ENCODE measurements at regions not wholly inside any gene's neighbourhood (a gene's known extent, or its start where the extent isn't known, plus 50 kb on each side); places are given as distances from the start of the nearest gene placed in this dataset.
A peak's percentile ranks its signal among the peaks of the same experiment; 100 is the strongest.

DNA sequence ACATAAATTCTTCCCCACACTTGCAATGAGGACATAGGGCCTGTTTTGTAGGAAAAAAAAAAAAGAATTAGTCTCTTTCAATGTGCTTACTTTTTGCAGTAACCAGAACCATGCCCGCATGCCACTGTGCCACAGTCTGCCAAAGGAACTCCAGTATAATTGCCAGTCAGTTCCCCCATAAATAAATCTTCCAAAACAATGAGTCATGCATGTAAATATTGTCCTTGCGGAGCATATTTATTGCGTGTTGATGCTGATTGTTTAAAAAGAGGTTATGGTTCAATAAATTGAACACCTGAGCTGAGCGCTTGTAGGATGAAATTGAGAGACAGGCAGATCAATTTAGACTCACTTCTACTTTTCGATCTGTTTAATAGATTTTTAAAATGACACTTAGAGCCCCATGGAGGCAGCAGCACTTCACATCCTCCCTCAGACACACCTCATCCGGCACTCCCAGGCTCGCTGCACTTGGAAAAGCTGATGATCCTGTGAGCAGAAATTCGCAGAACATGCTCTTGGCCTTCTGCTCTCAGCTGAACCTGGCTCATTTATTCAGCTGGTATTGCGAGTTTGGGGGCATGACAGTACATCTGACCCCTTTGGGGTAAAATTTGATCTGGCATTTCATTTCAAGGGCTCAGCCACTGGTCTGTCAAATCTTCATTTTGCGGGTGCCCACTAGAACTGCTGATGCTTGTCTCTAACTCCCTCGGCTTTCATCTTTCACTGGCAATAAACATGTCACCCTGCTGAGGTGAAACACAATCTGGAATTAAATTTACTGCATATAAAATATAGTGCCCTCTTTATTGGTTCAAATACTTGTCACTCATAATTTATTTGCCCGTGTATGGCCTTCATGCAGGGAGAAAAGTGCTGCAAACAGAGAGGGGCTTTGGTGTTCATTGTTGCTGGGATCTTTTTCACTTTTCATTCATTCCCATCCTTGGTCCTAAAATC, 371.1 kb upstream of the POU3F2 start:
- no peak for DNase-seq (ENCODE audit: low spot score)

DNA sequence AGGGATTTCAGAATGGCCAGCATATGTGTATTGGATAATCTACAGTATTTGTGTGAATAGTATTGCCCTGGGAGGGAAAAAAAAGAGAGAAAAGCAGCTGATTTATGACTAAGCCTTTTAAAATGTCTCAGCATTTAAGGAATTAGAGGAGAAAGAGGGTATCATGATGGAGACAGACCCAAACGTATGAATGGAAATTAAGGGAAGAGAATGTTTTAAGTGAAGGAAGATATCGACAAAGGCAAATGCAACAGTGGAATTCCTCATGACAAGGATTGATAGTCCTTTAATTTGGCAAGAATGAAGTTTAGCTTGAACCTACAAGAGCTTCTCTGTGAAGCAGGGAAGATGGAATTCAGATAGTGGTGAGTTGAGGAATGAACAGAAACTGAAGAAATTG, 367.3 kb upstream of the POU3F2 start:
- DNase-seq (ENCODE audit: low spot score), result no peak

GRCh38 chr6:98467902-98468301, 366.5 kb upstream of the POU3F2 start:
- DNase-seq (ENCODE audit: low spot score), result no peak

DNA sequence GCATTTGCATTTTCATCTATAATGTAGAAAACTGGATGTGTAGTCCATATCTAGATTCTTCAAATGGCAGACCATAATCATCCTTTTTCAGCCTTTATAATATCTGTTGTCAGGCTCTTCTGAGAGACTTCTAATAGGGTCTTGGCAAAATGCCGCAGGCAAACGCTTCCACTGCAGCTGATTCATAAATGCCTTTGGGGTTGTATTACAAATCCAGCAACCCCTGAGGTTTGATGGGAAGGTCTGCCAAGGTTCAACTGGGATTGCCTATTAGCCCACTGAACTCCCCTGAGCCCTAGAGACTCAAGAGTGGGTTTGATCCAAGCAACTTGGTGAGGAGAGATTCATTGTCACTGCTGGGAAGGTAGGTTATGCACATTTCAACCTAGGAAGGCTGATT, 365.2 kb upstream of the POU3F2 start:
- no peak for DNase-seq (ENCODE audit: low spot score)

DNA sequence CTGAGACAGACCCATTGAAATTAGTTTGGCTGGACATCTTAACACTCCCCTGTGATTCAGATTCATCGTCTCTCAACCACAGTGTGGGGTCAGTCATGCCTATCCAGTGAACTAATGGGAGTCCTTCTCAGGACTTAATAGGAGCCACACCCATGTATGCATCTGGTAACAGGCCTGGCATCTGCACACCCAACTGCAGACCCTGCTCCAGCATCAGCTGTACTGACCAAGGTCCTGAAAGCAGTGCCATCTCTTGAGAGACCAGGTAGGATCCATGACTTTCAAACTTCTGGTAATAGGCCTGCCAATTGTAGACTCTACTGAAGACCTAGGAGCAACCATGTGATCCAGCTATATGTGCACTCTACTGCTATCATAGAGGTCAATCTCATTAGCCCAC, 363.6 kb upstream of the POU3F2 start:
- DNase-seq (ENCODE audit: low spot score), result no peak

- no peak for DNase-seq (ENCODE audit: low spot score)
Measured at GRCh38 chr6:98471444-98471843, 362.9 kb upstream of the POU3F2 start.

- no peak for DNase-seq (ENCODE audit: low spot score)
Measured at GRCh38 chr6:98477231-98477630, 357.1 kb upstream of the POU3F2 start.

GRCh38 chr6:98484696-98485095, 349.7 kb upstream of the POU3F2 start:
- no peak for DNase-seq (ENCODE audit: low spot score)

DNA sequence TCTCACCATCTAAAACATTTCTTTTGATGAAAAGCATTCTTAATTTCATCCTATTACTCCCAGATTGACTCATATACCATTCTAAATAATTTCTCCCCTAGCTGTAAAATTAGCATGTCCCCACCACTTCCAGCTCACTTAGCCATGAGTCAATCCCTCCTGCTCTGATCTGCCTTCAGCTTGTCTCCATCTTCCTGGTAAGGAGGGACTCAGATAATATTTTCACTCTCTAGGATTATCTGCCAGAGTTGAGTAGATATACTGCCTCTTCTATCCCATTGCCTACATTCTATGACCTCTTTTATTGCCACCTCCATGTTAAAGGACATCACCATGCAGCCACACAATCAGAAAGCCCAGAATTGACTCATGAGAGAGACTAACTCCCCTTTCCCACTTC, 348.8 kb upstream of the POU3F2 start:
- DNase-seq (ENCODE audit: low spot score), result no peak

- DNase-seq (ENCODE audit: low spot score), result no peak
Measured at GRCh38 chr6:98486057-98486456, 348.3 kb upstream of the POU3F2 start.

DNA sequence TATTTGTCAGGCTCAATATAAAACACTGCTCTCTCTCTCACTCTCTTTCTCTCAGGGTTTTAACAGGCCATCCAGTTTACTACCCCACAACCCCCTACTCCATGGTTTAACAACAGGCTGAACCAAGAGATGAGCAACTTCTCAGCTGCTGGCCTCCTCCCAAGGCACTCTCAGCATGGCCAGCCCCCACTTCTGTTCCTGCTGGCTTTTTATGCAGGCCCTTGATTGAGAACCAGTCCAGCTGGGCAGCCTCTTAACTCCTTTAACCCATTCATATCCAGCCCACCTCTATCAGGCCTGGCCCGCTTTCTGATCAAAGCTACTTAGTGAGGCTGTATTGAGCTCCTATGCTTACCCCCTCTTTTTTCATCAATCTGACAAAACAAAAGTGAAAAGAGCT, 346.8 kb upstream of the POU3F2 start:
- DNase-seq (ENCODE audit: low spot score), result no peak

GRCh38 chr6:98498144-98498775, 336.1 kb upstream of the POU3F2 start:
- no peak for DNase-seq (ENCODE audit: low spot score)

DNA sequence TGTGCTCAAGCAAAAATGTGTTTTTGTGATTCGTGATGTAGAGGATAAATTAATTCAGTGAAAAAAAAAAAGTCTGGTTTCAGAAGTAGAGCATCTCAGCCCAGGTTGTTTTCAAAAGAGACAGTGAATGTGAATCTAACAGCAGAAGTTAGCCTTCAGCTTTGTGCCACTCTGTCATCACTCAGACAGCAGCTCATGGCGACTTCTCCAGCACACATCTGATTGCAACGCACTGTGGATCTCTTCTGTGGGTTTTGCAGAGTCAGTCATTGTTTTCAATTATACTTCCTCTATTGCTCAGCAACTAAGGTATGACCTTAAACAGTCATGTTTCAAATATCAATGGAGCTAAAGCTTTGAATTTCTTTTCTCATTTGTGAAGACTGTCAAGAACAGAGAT, 335.5 kb upstream of the POU3F2 start:
- DNase-seq (ENCODE audit: low spot score), result no peak

DNA sequence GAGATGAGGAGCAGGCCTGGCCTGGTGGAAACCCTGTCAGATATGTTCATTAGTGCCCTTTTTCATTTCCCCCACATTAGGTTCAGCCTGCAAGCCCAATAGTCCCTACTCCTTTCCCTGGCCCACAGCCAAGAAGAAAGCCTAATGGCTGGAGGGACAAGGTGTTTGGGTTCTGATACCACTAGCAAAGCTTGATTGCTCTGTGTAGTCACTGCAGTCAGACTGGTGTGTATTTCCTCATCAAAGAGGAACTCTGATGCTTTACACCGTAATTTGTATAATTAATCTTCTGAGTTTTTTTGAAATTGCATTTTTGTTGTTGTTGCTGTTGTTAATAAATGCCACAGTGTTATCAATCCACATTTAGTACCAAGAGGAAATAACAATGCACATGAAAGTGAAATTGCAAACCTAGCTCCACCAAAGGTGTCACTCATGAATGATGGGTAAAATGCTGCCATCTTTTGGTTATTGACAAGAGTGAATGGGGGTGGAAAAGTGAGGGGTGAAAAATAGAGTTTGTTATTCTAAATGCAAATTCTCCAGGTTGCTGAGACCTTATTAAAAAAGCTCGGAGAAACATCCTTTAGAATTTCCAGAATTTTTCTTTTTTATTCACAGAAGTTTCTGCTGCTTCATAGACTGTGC, 320.2 kb upstream of the POU3F2 start:
- no peak for DNase-seq (ENCODE audit: low spot score)

DNA sequence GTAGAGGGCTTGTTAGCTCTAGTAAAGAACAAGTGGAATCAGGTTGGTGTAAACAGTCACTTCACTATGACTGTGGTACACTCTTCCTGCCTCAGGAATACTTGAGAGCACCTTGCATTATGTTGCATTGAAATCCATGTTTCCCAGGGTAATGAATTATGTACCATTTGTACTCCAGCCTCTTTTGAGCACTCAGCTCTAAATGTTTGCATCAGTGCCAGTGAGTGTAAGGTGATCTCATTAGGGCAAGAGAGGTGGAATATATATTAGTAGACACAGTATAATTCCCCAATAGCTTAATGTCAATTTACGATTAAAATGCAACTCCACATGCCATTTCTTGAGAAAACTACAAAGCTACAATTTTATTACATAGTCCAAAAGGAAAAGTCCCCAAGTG, 319.6 kb upstream of the POU3F2 start:
- no peak for DNase-seq (ENCODE audit: low spot score)

- no peak for DNase-seq (ENCODE audit: low spot score)
Measured at GRCh38 chr6:98516206-98516605, 318.2 kb upstream of the POU3F2 start.

DNA sequence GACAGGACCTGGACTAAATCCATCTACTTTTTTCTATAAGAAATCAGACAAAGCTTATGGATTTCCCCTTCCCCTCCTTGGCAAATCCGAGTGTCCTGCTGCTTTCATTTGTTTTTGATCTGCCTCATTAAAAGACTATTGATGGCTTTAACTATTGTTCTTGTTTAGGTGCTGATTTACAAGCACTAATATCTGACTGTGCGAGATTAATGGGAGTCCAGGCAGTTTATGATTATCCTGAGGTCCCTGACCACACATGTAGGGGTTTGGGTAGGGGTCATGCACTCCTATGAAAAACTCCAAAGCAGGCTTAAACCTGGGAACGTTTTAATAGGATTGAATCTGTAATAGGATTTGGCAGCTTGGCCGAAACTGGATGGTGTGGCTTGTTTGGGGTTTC, 317.5 kb upstream of the POU3F2 start:
- DNase-seq (ENCODE audit: low spot score), result no peak

DNA sequence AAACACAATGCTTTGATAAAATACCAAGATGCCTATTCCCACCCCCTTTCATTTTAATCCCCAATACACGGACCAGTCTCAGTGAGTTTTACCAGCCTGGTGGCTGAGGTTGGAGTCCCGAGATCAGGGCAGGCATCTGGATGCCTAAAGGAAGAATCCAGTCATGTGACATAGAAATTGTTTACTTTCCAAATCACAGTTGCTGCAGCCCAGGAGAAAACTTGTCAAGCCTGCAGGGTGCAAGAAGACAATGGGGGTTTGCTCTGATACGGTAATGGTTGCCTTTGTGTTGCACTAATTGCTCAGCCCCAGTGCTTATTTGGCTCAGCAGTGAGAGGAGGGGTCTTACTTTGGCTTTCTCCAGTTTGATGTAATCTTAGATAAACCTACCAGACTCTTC, 308.5 kb upstream of the POU3F2 start:
- no peak for DNase-seq (ENCODE audit: low spot score)

- no peak for DNase-seq (ENCODE audit: low spot score)
Measured at GRCh38 chr6:98526465-98526864, 307.9 kb upstream of the POU3F2 start.

DNA sequence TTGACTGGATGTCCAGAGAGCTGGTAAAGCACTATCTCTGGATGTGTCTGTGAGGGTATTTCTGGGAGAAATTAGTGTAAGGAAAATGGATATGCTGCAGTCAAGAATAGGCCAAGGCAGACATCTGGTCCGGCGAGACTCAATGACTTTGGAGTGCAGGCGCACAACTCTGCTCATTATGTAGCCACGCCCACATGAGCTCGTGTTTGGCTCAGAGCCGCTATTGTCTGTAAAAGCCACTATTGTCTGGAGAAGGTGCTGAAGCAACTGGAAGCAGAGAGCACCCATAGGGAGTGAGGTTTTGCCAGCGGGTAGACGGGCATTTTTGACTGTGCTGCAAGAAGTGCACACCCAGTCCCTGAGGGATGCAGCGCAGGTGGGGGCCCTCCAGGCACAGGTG, 305.0 kb upstream of the POU3F2 start:
- no peak for DNase-seq (ENCODE audit: low spot score)

GRCh38 chr6:98530732-98531131, 303.6 kb upstream of the POU3F2 start:
- DNase-seq (ENCODE audit: low spot score), result no peak

- no peak for DNase-seq (ENCODE audit: low spot score)
Measured at GRCh38 chr6:98532004-98532403, 302.4 kb upstream of the POU3F2 start.

DNA sequence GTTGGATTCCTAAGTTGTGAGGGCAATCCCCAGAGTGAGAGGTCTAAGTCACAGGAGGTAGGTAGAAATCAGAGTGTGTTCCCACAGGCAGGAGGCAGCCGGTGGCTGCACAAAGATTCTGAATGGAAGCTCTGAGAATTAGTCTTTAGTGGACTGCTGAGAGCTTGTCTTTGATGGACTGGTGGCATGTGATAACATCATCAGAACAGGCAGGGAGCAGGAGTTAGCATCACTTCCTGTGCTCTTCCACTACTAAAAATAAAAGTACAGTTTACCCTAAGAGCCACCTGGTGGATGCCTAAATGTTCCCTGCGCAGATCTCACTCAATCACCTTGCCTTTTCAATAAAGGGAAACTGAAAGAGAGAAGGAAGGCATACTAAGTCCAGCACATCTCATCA, 294.6 kb upstream of the POU3F2 start:
- DNase-seq (ENCODE audit: low spot score), result peak; percentile 9

Data from A172 (cell line).